HG02884 (cell line): ENCODE measurements at regions not wholly inside any gene's neighbourhood (a gene's known extent, or its start where the extent isn't known, plus 50 kb on each side); places are given as distances from the start of the nearest gene placed in this dataset.
A peak's percentile ranks its signal among the peaks of the same experiment; 100 is the strongest.

ENCODE experiments used
- ATAC-seq: cut with Tn5 transposase; IDR thresholded peaks from one replicate; pipeline ENCODE4 v1.9.1; 2021; ENCODE audit warnings: mild to moderate bottlenecking, moderate library complexity; ENCODE audit not compliant: unreplicated experiment

- ATAC-seq, result no peak
Measured at GRCh38 chr10:110373857-110374654, 69.3 kb upstream of the SMNDC1 start.

- ATAC-seq, result no peak
Measured at GRCh38 chr10:110375121-110375520, 70.4 kb upstream of the SMNDC1 start.

- no peak for ATAC-seq
Measured at GRCh38 chr10:110376021-110376766, 71.5 kb upstream of the SMNDC1 start.

- ATAC-seq, result no peak
Measured at GRCh38 chr10:110376767-110377160, 72.0 kb upstream of the SMNDC1 start.

- no peak for ATAC-seq
Measured at GRCh38 chr10:110378006-110378405, 73.3 kb upstream of the SMNDC1 start.

- no peak for ATAC-seq
Measured at GRCh38 chr10:110378533-110379108, 73.9 kb upstream of the SMNDC1 start.

- ATAC-seq, result no peak
Measured at GRCh38 chr10:110379831-110380230, 75.1 kb upstream of the SMNDC1 start.

- ATAC-seq, result no peak
Measured at GRCh38 chr10:110380293-110380692, 75.6 kb upstream of the SMNDC1 start.

- no peak for ATAC-seq
Measured at GRCh38 chr10:110382695-110383094, 78.0 kb upstream of the SMNDC1 start.

GRCh38 chr10:110387617-110387982 is 82.9 kb upstream of the SMNDC1 start:
- no peak for ATAC-seq

- ATAC-seq, result peak; percentile 79
Measured at GRCh38 chr10:110387983-110388686, 83.4 kb upstream of the SMNDC1 start.

- no peak for ATAC-seq
Measured at GRCh38 chr10:110388687-110389052, 84.0 kb upstream of the SMNDC1 start.

GRCh38 chr10:110389255-110389654 is 84.5 kb upstream of the SMNDC1 start:
- no peak for ATAC-seq

GRCh38 chr10:110391541-110391940 is 86.8 kb upstream of the SMNDC1 start:
- ATAC-seq, result no peak

- no peak for ATAC-seq
Measured at GRCh38 chr10:110392121-110392520, 87.4 kb upstream of the SMNDC1 start.

GRCh38 chr10:110392868-110393740 is 88.4 kb upstream of the SMNDC1 start:
- ATAC-seq, result no peak

- ATAC-seq, result no peak
Measured at GRCh38 chr10:110393866-110394265, 89.1 kb upstream of the SMNDC1 start.

- no peak for ATAC-seq
Measured at GRCh38 chr10:110394296-110394695, 89.6 kb upstream of the SMNDC1 start.

GRCh38 chr10:110394898-110395297 is 90.2 kb upstream of the SMNDC1 start:
- no peak for ATAC-seq
